SU-DHL-6 (cell line): ENCODE measurements at regions not wholly inside any gene's neighbourhood (a gene's known extent, or its start where the extent isn't known, plus 50 kb on each side); places are given as distances from the start of the nearest gene placed in this dataset.
"Not testable (repeated sequence)": the region's sequence is repeated elsewhere in the genome, so short reads cannot be mapped to it uniquely, and the experiment has no call there.

ENCODE experiments used
- H2AFZ ChIP-seq: fragments of 200-600 bp; sonication (generic); 2 replicates; pipeline ENCODE4 v1.6.1; 2014; ENCODE audit warnings: low read depth, mild to moderate bottlenecking, moderate library complexity, mixed read lengths, antibody characterized with exemption, low read length; ENCODE audit not compliant: severe bottlenecking
- H3F3A ChIP-seq: fragments of 200-600 bp; shearing (Covaris generic); 2 replicates; pipeline ENCODE4 v1.6.0; 2016; ENCODE audit warnings: antibody characterized with exemption, mild to moderate bottlenecking; ENCODE audit not compliant: insufficient read depth
- H3K27ac ChIP-seq: fragments of 200-600 bp; sonication (generic); 2 replicates; pipeline ENCODE4 v1.5.1; 2016; ENCODE audit warnings: low read depth, mild to moderate bottlenecking, low read length, moderate library complexity, mixed read lengths
- H3K27me3 ChIP-seq: fragments of 200-600 bp; sonication (generic), shearing (Covaris generic); 2 replicates; pipeline ENCODE4 v1.6.0; 2014; ENCODE audit warnings: mild to moderate bottlenecking, low read length
- H3K36me3 ChIP-seq: fragments of 200-600 bp; sonication (generic); 2 replicates; pipeline ENCODE4 v1.6.1; 2014; ENCODE audit warnings: mild to moderate bottlenecking, low read length, mixed read lengths
- H3K4me2 ChIP-seq: fragments of 300-600, 200-600 bp; shearing (Covaris generic), sonication (generic); 2 replicates; pipeline ENCODE4 v1.6.0; 2014; ENCODE audit warnings: low read length, low read depth, mild to moderate bottlenecking; ENCODE audit not compliant: poor library complexity, severe bottlenecking
- H3K4me3 ChIP-seq: fragments of 200-600 bp; sonication (generic); 2 replicates; pipeline ENCODE4 v1.5.1; 2014; ENCODE audit warnings: antibody characterized with exemption, low read length, mild to moderate bottlenecking, mixed read lengths; ENCODE audit not compliant: insufficient read depth, poor library complexity, severe bottlenecking
- H3K79me2 ChIP-seq: fragments of 200-600 bp; sonication (generic); 2 replicates; pipeline ENCODE4 v1.6.1; 2014; ENCODE audit warnings: mild to moderate bottlenecking, low read length, moderate library complexity; ENCODE audit not compliant: insufficient read depth
- H3K9ac ChIP-seq: fragments of 200-600 bp; sonication (generic); 2 replicates; pipeline ENCODE4 v1.7.0; 2014; ENCODE audit warnings: mild to moderate bottlenecking, low read length
- H3K9me2 ChIP-seq: fragments of 200-600 bp; sonication (generic); replicated peaks from 2 replicates; pipeline ENCODE4 v1.6.1; 2014; ENCODE audit warnings: low read length; ENCODE audit not compliant: insufficient read depth
- H3K9me3 ChIP-seq: fragments of 200-600 bp; sonication (generic); 2 replicates; pipeline ENCODE4 v1.6.1; 2014; ENCODE audit warnings: low read length, mixed read lengths; ENCODE audit not compliant: insufficient read depth
- H4K20me1 ChIP-seq: fragments of 200-600 bp; sonication (generic); 2 replicates; pipeline ENCODE4 v1.6.1; 2014; ENCODE audit warnings: low read depth, mild to moderate bottlenecking, antibody characterized with exemption, low read length, moderate library complexity, mixed read lengths
- CTCF ChIP-seq: fragments of 200-600 bp; sonication (generic); IDR thresholded peaks from one replicate; pipeline ENCODE4 v1.5.1; 2017; ENCODE audit warnings: antibody characterized with exemption, mild to moderate bottlenecking, low read length, moderate library complexity; ENCODE audit not compliant: insufficient read depth, poor library complexity, severe bottlenecking
- EZH2phosphoT487 ChIP-seq: fragments of 200-600 bp; sonication (generic), shearing (Covaris generic); conservative IDR thresholded peaks from 2 replicates; pipeline ENCODE4 v1.6.1; 2018; ENCODE audit warnings: mild to moderate bottlenecking, antibody characterized with exemption, low read length, moderate library complexity, mixed read lengths

DNA sequence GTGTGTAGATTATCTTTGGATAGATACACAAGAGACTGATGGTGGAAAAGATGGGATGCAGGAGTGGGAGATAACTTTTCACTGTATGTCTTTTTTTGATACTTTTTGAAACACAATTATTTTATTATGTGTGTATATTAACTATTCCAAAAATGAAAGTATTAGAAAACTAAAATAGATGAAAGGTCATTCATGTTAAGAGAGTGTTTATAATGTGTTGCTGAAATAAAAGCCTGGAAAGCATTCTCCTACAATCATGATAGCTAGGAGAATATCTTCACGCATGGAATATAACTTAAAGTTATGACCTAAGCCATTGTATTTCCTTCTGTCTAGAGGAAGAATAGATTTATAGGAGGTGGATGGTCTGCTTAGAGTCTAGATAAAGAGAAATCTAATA lies 154.8 kb upstream of the MAST4 start:
- no peaks in the 10 kb centered on the region for H3F3A ChIP-seq
- H3K4me2 ChIP-seq, result no peak overlapping the region
- H3K9ac ChIP-seq, result no peak overlapping the region
- H3K79me2 ChIP-seq, result no peaks in the 10 kb centered on the region
- TF ChIP-seq CTCF (no peak), EZH2phosphoT487 (no peak)
- H3K36me3 ChIP-seq, result no peaks in the 10 kb centered on the region
- no peaks in the 10 kb centered on the region for H3K9me3 ChIP-seq
- no peak overlapping the region for H3K4me3 ChIP-seq
- H2AFZ ChIP-seq, result no peak overlapping the region
- H3K9me2 ChIP-seq, result no peaks in the 10 kb centered on the region
- no peak overlapping the region for H3K27ac ChIP-seq
- H4K20me1 ChIP-seq, result no peaks in the 10 kb centered on the region
- H3K27me3 ChIP-seq, result no peaks in the 10 kb centered on the region

- H3K36me3 ChIP-seq, result no peaks in the 10 kb centered on the region
- no peaks in the 10 kb centered on the region for H4K20me1 ChIP-seq
- no peak overlapping the region for H2AFZ ChIP-seq
- H3F3A ChIP-seq, result no peaks in the 10 kb centered on the region
- H3K9ac ChIP-seq, result no peak overlapping the region
- no peaks in the 10 kb centered on the region for H3K79me2 ChIP-seq
- no peak overlapping the region for H3K4me3 ChIP-seq
- H3K27ac ChIP-seq, result no peak overlapping the region
- H3K27me3 ChIP-seq, result no peaks in the 10 kb centered on the region
- no peaks in the 10 kb centered on the region for H3K9me3 ChIP-seq
- H3K9me2 ChIP-seq, result no peaks in the 10 kb centered on the region
- TF ChIP-seq EZH2phosphoT487 (no peak), CTCF (no peak)
- H3K4me2 ChIP-seq, result no peak overlapping the region
Observed at GRCh38 chr5:66442951-66443445, 153.2 kb upstream of the MAST4 start.

DNA sequence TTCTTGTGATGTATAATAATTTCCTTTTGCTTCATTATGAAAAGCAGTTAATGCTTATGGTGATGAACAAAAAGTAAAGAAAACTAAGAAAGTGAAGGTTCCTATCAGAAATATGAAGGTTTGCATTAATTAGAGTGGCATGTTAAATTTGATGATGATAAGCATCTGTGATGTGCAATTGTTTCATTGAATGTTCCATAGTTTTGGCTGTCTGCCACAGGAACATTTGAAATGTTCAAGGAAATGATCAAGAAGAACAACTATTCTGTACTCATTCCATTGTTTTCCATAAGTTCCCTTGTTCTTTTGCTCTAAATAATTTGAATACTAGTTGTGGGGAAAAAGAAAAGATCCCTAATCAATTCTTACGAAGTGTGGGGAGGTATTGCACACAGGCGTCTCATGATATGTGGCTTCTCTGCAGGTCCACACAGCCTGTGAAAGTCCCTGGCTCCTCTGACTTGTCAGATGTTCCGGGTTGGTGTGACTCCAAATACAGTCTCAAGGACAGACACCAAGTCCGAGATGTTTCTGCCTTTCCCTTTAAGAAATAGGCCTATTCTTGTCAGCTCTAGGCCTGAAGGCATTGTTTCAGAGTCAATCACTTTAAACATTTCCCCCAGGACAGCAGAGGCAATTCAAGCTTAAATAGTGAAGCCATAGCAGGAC lies 152.6 kb upstream of the MAST4 start:
- H3K9ac ChIP-seq, result no peak overlapping the region

DNA sequence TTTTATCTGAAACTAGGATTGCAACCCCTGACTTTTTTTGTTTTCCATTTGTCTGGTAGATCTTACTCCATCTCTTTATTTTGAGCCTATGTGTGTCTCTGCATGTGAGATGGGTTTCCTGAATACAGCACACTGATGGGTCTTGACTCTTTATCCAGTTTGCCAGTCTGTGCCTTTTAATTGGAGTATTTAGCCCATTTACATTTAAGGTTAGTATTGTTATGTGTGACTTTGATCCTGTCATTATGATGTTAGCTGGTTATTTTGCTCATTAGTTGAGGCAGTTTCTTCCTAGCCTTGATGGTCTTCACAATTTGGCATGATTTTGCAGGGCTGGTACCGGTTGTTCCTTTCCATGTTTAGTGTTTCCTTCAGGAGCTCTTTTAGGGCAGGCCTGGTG lies 148.1 kb upstream of the MAST4 start:
- H4K20me1 ChIP-seq, H3K9ac ChIP-seq, H3K27me3 ChIP-seq, H3K27ac ChIP-seq, H3K9me2 ChIP-seq, H3K79me2 ChIP-seq, H3K4me3 ChIP-seq, H3K36me3 ChIP-seq, H3F3A ChIP-seq, H3K9me3 ChIP-seq, H2AFZ ChIP-seq, H3K4me2 ChIP-seq: not testable (repeated sequence)

More for the DNA sequence above, 152.6 kb upstream of the MAST4 start:
- H3K27ac ChIP-seq, result no peak overlapping the region
- H3K4me3 ChIP-seq, result no peak overlapping the region
- no peaks in the 10 kb centered on the region for H3K9me3 ChIP-seq
- no peaks in the 10 kb centered on the region for H3F3A ChIP-seq
- H3K27me3 ChIP-seq, result no peaks in the 10 kb centered on the region
- no peaks in the 10 kb centered on the region for H3K9me2 ChIP-seq
- no peaks in the 10 kb centered on the region for H4K20me1 ChIP-seq
- no peaks in the 10 kb centered on the region for H3K79me2 ChIP-seq
- TF ChIP-seq CTCF (no peak), EZH2phosphoT487 (no peak)
- H3K4me2 ChIP-seq, result no peak overlapping the region
- no peak overlapping the region for H2AFZ ChIP-seq
- H3K36me3 ChIP-seq, result no peaks in the 10 kb centered on the region
